SW480 (cell line): ENCODE measurements at regions not wholly inside any gene's neighbourhood (a gene's known extent, or its start where the extent isn't known, plus 50 kb on each side); places are given as distances from the start of the nearest gene placed in this dataset.

Experiments
- DNase-seq: peaks from one replicate; pipeline ENCODE4 v3.0.0-alpha.2; 2016; ENCODE audit warnings: low spot score

GRCh38 chr12:127300075-127300474 is 966.9 kb upstream of the TMEM132C start:
- no peak for DNase-seq

- DNase-seq, result no peak
Measured at GRCh38 chr12:127300753-127301152, 966.2 kb upstream of the TMEM132C start.

GRCh38 chr12:127301876-127302275 is 965.1 kb upstream of the TMEM132C start:
- DNase-seq, result no peak

DNA sequence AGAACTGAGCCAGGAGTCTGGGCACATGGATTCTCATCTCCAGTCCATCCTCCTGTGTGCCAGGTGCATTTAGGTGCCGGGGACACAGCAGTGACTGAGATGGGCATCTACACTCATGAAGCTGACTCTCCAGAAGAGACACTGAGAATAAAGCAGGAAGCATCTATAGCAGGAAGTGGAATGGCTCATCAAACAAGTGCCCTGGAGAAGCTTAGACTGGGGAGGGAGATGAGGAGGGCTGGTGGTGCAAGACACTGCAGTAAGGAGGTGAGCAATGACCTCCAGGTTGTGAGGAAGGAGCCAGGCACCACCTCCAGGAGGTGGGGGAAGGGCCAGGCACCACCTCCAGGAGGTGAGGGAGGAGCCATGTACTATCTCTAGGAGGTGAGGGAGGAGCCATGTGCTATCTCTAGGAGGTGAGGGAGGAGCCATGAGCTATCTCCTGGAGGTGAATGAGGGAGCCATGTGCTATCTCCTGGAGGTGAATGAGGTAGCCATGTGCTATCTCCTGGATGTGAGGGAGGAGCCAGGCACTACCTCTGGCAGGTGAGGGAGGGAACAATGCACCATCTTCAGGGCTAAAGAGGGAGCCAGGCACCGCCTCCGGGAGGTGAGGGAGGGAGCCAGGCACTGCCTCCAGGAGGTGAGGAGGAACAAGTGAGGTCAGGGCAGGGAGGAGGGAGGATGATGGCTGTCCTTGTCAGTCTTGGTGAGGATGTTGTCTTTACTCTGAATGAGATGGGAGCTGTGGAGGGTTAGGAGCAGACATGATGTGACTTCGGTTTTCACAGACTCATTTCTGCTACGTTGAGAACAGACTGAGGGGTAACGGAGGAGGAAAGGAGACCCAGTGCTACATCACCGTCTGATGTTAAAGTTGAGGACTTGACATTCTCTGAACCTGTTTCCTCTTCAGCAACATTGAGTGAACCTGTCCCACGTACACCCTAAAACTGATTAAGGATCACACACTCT is 961.9 kb upstream of the TMEM132C start:
- DNase-seq, result no peak

GRCh38 chr12:127306604-127307215 is 960.3 kb upstream of the TMEM132C start:
- no peak for DNase-seq

DNA sequence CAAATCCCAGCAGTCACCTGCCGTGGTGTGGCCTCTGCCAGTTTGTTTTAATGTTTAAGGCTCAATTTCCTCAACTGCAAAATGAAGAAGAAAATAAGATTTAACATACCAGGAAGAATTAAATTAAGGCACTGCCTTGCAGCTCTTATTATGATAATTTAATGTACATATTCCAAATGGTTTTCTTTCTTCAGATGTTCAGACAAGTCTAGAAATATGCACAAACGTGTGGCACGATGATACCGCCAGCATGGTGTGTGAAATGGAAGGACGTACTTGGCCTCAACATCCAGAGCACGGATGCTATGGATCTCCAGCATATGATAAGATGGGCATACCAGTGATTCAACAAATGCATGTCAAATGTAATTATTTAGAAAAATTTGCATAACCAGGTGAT is 959.4 kb upstream of the TMEM132C start:
- no peak for DNase-seq

DNA sequence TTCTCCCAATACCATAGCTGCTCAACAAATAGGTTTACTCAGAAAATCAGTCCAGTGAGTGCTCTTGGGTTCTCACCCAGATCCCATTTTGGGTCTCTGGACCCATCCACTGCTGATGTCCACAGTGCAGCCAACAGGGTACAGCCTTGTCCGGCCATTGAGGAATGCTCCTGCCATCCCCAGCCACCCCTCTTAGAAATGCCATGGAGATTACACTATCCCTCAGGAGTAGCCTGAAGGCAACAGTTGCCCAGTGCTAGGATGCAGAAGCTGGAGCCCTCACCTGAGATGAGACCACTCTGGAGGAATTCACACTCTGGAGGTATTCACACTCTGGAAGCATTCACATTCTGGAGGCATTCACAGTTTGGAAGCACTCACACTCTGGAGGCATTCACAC is 958.8 kb upstream of the TMEM132C start:
- DNase-seq, result no peak

DNA sequence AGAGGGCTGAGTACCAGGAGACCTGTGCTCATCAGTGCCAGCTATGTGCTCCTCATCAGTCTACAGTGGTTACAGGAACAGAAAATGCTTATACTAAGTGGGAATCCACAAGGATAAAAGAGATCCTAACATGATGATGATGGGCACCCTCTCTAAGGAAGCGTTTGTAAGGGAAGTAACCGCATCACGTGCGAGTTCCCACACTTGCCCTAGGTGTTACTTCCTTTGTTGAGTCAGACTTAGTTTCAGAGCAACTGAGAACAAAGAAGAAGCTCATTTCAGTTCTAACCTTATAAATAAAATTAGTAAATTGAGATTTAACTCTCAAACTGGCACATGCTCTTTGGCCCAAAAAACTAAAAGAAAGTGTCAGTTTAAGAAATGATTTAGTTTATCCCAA is 956.4 kb upstream of the TMEM132C start:
- no peak for DNase-seq

DNA sequence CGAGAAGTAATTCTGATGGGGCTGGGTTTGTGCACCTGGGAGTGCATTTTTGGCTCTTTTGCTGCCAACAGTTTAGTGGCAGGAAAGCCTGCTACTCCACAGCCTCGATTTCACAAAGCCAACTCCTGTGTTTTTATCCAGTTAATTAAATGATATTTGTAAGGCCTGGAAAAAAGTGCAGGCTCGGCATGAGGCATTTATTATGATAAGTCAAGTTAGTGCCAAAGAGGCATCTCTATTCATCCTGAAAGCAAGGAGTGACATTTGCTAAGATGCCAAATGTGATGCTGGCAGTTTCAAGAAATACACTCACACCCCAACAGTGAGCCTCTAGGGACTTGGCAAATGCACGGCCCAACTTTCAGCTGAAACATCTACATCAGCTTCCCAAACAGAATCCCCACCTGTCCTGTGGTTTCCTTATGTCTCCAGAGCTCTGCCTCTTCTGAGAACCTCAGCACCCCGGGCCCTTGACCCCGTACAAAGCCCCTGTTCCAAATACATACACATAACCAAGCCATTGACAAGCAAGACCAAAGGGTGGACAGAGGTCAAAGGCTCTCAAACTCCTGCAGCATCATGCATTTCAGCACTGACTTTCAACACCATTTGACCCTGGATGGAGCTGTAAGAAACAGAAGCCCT is 955.1 kb upstream of the TMEM132C start:
- no peak for DNase-seq

DNA sequence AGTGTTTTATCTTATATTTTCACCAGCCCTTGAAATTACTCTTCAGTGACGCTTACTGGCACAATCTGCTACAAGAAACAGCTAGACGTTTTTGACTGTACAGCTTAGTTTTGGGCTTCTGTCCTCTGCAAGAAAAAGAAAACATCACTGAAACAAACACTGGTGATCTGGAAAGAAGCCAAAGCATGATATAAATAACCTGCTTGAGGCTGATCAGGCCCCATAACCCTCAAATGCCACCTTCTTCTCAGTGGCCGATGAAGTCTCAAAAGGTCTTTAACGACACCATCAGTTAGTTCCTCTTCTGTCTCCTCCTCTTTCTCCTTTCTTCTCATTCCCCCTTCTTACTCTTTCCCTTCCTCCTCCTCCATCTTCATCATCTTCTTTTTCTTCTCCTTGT is 942.3 kb upstream of the TMEM132C start:
- no peak for DNase-seq

DNA sequence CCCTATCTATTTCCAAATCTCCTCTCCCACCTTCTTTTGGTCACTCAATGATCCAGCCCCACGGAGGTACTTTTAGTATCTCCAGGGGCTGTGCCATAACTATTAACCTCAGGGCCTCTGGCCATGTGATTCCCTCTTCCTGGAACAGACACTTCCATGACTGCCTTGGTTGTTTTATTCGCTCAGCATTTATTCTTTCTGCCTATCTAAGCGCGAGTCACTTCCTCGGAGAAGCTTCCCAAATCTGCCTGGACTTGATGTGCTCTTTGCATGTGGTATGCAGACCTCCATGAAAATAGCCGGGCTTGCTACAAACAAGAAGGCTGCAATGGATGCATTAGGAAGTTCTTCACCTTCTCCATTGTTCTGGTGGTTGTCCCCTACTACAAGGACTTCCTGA is 939.0 kb upstream of the TMEM132C start:
- no peak for DNase-seq

DNA sequence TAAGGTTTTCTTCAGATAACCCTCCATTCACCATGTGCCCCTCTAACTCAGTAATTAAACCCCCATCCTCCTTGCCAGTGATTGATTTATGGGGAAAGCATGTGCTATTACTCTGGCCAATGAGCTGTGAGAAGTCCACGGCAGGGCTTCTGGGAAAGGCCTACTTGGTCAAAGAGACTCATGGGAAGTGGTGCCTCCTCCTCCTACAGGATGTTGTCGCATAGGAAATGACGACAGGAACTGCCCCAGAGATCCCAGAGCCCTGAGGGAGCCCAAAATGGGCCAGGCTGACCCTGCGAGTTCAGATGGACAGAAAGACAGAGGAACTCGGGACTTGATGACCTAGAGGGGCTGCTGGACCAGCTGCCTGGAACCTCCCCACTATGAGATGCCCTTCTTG is 938.1 kb upstream of the TMEM132C start:
- DNase-seq, result no peak

- DNase-seq, result no peak
Measured at GRCh38 chr12:127334365-127334764, 932.6 kb upstream of the TMEM132C start.

GRCh38 chr12:127334912-127335644 is 931.9 kb upstream of the TMEM132C start:
- no peak for DNase-seq

DNA sequence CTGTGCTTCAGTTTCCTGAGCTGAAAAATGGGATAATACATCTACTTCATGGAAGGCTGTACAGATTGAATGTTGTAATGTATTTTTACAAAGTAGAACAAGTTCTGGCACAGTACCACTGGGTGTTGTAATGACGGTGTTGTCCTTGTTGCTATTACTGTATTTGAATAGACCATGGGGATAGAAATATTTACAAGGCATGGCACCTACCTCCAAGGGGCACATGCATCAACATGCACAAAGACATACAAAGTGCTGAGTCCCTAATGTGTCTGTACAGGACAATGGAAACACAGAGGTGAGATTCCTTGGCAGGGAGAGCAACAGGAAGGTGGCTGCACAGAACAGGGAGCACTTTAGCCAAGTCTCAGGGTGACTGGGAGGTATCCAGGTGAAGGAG is 930.6 kb upstream of the TMEM132C start:
- no peak for DNase-seq

DNA sequence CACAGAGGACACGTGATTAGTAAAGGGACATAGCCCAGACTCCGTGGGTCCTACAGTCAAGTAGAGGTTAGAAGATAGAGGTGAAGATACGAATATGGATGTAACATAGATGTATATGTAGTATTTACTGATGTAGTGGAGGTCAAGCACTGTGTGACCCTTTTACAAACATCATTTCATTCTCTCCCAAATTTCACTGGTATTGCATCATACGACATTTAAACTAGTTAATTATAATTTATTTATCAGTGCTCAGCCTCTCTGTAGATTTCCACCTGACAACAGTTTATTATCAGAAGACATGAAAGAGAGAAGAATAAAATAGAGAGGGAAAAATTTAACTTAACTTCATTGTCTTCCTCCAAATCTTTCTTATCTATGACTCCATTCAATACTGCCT is 927.9 kb upstream of the TMEM132C start:
- no peak for DNase-seq

GRCh38 chr12:127340381-127340780 is 926.6 kb upstream of the TMEM132C start:
- no peak for DNase-seq

DNA sequence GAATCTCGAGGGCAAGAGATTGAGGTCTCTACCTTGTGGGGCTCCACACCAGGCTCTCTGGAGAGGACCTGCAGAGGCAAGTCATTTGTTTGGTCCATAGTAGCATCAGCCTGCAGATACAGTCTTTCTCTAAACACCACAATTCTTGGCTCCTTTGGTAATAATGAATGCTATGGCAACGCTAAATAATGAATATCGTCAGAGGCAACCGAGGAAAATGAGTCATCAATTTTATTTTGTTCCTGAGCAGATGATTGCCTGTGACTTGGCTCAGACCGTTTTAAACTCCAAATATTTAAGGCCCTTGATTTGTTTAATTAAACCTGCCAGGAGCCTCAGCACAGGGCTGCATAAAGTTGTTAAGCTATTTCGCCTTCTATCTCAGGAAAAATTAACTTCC is 924.1 kb upstream of the TMEM132C start:
- DNase-seq, result no peak

- DNase-seq, result no peak
Measured at GRCh38 chr12:127343940-127344339, 923.0 kb upstream of the TMEM132C start.

- no peak for DNase-seq
Measured at GRCh38 chr12:127351481-127352010, 915.4 kb upstream of the TMEM132C start.

DNA sequence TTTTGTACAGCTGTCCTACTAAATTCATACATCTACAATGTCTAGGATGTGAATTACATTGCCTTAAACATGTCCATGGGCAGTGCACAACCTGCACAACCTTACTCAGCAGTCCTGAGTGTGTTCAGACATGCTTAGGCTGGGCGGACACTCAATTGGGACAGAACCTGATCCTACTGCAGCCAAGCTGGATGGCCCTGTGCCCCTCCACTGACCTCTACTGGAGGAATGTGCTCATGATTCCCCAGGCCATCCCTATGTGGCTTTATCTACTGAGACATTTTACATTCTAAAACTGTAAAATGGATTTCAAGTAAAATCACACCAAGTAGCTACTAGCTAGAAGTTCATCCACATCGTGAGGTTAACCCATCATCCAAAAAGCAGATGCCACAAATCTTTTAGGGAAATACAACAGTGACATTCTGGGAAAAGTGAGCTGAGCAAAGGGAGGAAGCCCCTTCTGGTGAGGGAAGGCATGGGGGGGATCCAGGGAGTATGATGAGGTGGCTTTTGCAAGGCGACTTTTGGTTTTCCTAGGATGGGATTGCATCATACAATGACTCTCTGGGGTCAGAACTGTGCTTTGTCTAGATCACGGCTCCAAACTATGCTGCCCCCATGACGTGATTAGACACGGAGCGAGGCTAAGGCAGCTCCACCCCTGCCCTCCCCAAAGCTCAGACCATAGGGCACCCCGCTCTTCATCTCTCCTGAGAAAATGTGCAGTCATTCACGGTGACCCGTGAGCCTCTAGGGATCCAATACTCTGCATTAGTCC is 911.7 kb upstream of the TMEM132C start:
- no peak for DNase-seq
